ENCODE measurements at regions not wholly inside any gene's neighbourhood (a gene's known extent, or its start where the extent isn't known, plus 50 kb on each side); places are given as distances from the start of the nearest gene placed in this dataset.

DNA sequence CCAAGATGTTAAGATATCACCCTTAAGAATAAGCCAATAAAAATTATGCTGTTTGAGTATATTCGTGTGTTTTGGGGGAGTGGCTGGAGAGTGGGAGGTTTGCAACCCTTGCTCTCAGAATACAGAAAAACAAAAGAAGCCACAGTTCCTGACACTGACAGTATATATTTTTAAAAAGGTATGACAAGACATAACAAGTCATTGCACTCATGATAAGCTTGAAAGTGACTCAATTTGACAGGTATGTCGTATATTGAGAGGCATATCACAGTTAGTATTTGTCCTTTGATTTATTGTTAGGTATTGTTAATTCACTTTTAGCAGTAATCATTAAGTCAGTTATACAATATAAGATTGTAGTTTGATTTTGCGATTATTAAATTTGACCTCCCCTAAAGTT lies 73.1 kb upstream of the TSC22D2 start:
- no peak overlapping the region for H3K27ac ChIP-seq
- 64% methylated on average over 3 of the region's 3 CpGs for WGBS
- DNase-seq (ENCODE audit: low spot score) = no peak
- H3K36me3 ChIP-seq = no peaks in the 10 kb centered on the region
- TF ChIP-seq POLR2AphosphoS5 (IDR thresholded peaks at IDR 0.05) = no peak
- TF ChIP-seq, protein P1, sequence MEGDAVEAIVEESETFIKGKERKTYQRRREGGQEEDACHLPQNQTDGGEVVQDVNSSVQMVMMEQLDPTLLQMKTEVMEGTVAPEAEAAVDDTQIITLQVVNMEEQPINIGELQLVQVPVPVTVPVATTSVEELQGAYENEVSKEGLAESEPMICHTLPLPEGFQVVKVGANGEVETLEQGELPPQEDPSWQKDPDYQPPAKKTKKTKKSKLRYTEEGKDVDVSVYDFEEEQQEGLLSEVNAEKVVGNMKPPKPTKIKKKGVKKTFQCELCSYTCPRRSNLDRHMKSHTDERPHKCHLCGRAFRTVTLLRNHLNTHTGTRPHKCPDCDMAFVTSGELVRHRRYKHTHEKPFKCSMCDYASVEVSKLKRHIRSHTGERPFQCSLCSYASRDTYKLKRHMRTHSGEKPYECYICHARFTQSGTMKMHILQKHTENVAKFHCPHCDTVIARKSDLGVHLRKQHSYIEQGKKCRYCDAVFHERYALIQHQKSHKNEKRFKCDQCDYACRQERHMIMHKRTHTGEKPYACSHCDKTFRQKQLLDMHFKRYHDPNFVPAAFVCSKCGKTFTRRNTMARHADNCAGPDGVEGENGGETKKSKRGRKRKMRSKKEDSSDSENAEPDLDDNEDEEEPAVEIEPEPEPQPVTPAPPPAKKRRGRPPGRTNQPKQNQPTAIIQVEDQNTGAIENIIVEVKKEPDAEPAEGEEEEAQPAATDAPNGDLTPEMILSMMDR (IDR thresholded peaks at IDR 0.05) = no peak
- no peak for TF ChIP-seq POLR2A (IDR thresholded peaks at IDR 0.05)
- intact Hi-C loops (cut with DNase I) = no loop called here
- no peak overlapping the region for H3K4me3 ChIP-seq
- no peaks in the 10 kb centered on the region for H3K4me1 ChIP-seq (replicated peaks)
- no peaks in the 10 kb centered on the region for H3K9me3 ChIP-seq
- no peaks in the 10 kb centered on the region for H3K27me3 ChIP-seq (replicated peaks; ENCODE audit: insufficient read depth)

DNA sequence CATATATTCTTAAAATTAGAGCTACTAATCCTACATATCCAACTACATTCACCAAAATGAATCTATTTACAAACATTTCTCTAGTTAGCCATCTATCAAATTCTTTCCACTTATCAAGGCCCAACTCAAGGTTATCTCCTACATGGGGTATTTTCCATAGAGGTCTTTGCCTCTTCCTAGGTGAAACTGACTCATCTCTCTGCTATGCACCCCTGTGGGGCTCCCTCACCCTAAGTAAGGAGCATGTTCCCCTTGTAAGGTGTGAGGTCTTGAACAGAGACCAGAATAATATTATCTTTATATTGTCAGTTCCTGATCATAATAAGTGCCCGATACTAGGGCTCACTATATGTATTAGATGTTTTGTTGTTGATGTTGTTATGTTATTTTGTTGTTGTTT lies 74.6 kb upstream of the TSC22D2 start:
- no peaks in the 10 kb centered on the region for H3K27me3 ChIP-seq (replicated peaks; ENCODE audit: insufficient read depth)
- no peaks in the 10 kb centered on the region for H3K9me3 ChIP-seq
- H3K27ac ChIP-seq = no peak overlapping the region
- intact Hi-C loops (cut with DNase I) = no loop called here
- no peaks in the 10 kb centered on the region for H3K36me3 ChIP-seq
- WGBS = 100% methylated on average over 1 of the region's 1 CpG
- no peaks in the 10 kb centered on the region for H3K4me1 ChIP-seq (replicated peaks)
- H3K4me3 ChIP-seq = no peak overlapping the region
- DNase-seq (ENCODE audit: low spot score) = no peak
- TF ChIP-seq, protein P1 (IDR thresholded peaks at IDR 0.05) = no peak
- TF ChIP-seq POLR2A (IDR thresholded peaks at IDR 0.05) (no peak), POLR2AphosphoS5 (IDR thresholded peaks at IDR 0.05) (no peak)

DNA sequence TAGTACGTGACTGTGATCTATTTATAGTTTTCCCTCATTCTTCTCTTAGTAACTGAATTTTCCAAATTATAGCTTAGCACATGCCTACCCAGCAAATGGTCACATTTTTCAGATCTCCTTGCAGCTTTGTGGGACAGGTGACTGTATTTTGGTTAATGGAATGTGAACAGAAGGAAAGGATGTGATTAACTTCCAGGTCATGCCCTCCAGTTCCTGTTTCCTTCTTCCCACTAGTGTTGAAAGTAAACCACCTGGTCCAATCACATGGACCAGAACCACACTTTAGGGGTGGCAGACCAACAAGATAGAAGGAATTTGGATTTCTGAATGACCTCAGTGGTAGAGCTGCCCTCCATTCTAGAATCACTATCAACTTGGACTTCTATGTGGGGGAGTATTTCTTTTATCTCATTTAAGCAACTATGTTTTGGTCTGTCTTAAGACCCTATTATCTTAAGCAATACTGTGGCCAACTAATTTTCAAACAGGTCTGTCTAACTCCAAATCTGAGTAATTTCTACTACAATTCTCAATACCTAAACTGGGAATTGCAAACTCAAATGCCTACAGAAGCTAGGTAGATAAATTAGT lies 76.0 kb upstream of the TSC22D2 start:
- no peak overlapping the region for H3K4me3 ChIP-seq
- H3K27me3 ChIP-seq (replicated peaks; ENCODE audit: insufficient read depth) = no peaks in the 10 kb centered on the region
- TF ChIP-seq, protein P1 (IDR thresholded peaks at IDR 0.05) = no peak
- TF ChIP-seq POLR2AphosphoS5 (IDR thresholded peaks at IDR 0.05) = no peak
- no peak for TF ChIP-seq POLR2A (IDR thresholded peaks at IDR 0.05)
- H3K9me3 ChIP-seq = no peaks in the 10 kb centered on the region
- H3K36me3 ChIP-seq = no peaks in the 10 kb centered on the region
- H3K27ac ChIP-seq = no peak overlapping the region
- H3K4me1 ChIP-seq (replicated peaks) = no peaks in the 10 kb centered on the region
- intact Hi-C loops (cut with DNase I) = no loop called here
- WGBS = 73% methylated on average over 1 of the region's 1 CpG
- no peak for DNase-seq (ENCODE audit: low spot score)

DNA sequence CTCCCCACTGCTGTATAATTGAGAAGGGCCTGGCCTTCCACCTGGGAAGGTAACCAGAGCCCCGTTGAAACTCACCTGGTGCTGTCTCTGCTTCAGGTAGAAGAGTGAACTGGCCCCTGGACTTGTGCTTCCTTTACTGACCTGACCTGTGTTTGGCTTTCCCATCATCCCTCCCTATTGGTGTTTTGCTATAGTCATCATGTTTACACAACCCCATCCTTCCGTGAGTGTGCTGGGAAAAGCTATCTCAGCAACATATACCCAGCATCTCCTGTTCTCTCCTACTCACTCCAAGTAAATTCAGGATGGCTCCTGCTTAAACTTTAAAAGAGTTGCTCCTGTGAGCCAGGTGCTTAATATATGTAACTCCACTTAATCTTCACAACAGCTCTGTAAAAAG lies 77.2 kb upstream of the TSC22D2 start:
- Histone ChIP-seq H3K4me3 (no peak overlapping the region), H3K36me3 (no peaks in the 10 kb centered on the region), H3K9me3 (no peaks in the 10 kb centered on the region), H3K4me1 (replicated peaks) (no peaks in the 10 kb centered on the region), H3K27ac (no peak overlapping the region), H3K27me3 (replicated peaks; ENCODE audit: insufficient read depth) (no peaks in the 10 kb centered on the region)
- TF ChIP-seq, protein P1 (IDR thresholded peaks at IDR 0.05) = no peak
- TF ChIP-seq POLR2AphosphoS5 (IDR thresholded peaks at IDR 0.05) (no peak), POLR2A (IDR thresholded peaks at IDR 0.05) (no peak)
- intact Hi-C loops (cut with DNase I) = no loop called here
- no peak for DNase-seq (ENCODE audit: low spot score)
- WGBS = 77% methylated on average over 2 of the region's 2 CpGs

DNA sequence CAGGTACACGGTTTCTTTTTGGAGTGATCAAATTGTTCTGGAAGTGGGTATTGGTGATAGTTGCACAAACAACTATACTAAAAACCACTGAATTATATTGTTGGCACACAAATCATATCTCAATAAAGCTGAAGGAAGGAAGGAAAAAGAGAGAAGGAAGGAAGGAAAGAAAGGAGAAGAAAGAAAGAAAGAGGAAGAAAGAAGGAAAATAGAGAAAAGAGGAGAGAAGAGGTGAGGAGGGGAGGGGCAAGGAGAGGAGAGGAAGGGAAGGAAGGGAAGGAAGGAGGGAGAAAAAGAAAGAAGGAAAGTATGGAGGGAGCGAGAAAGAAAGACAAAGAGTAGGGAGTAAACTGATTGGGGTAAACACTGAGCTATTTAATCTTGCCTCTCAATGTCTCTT lies 77.9 kb upstream of the TSC22D2 start:
- TF ChIP-seq POLR2A (IDR thresholded peaks at IDR 0.05) (no peak), POLR2AphosphoS5 (IDR thresholded peaks at IDR 0.05) (no peak)
- TF ChIP-seq, protein P1 (IDR thresholded peaks at IDR 0.05) = no peak
- H3K9me3 ChIP-seq = no peaks in the 10 kb centered on the region
- no peaks in the 10 kb centered on the region for H3K27me3 ChIP-seq (replicated peaks; ENCODE audit: insufficient read depth)
- WGBS = 76% methylated on average over 2 of the region's 2 CpGs
- H3K36me3 ChIP-seq = no peaks in the 10 kb centered on the region
- H3K4me1 ChIP-seq (replicated peaks) = no peaks in the 10 kb centered on the region
- intact Hi-C loops (cut with DNase I) = no loop called here
- no peak overlapping the region for H3K4me3 ChIP-seq
- DNase-seq (ENCODE audit: low spot score) = no peak
- H3K27ac ChIP-seq = no peak overlapping the region
